ENCODE measurements at regions not wholly inside any gene's neighbourhood (a gene's known extent, or its start where the extent isn't known, plus 50 kb on each side); places are given as distances from the start of the nearest gene placed in this dataset.

GRCh38 chr10:55629793-55630490, 731.1 kb downstream of the ZWINT start:
- no peak for TF ChIP-seq CSDC2 (CRISPR knock-in tag; IDR thresholded peaks at IDR 0.05)
- TF ChIP-seq ZNF8 (CRISPR knock-in tag; IDR thresholded peaks at IDR 0.05): no peak
- no peak for TF ChIP-seq ARNTL (CRISPR knock-in tag; IDR thresholded peaks at IDR 0.05; ENCODE audit: borderline replicate concordance, low read depth)
- TF ChIP-seq OSR1 (CRISPR knock-in tag; IDR thresholded peaks at IDR 0.05): no peak
- no peak for TF ChIP-seq CSRNP3 (CRISPR knock-in tag; IDR thresholded peaks at IDR 0.05)
- TF ChIP-seq RARB (CRISPR knock-in tag; IDR thresholded peaks at IDR 0.05): no peak
- TF ChIP-seq PPARA (CRISPR knock-in tag; IDR thresholded peaks at IDR 0.05; ENCODE audit: borderline replicate concordance): no peak
- no peak for TF ChIP-seq ESRRG (CRISPR knock-in tag; IDR thresholded peaks at IDR 0.05)
- TF ChIP-seq ZNF70 (CRISPR knock-in tag; IDR thresholded peaks at IDR 0.05): no peak; the same call in 1 of the 2 replicates
